Body of pancreas (tissue), 4 donors: ENCODE measurements at regions not wholly inside any gene's neighbourhood (a gene's known extent, or its start where the extent isn't known, plus 50 kb on each side); places are given as distances from the start of the nearest gene placed in this dataset.

Experiments
- CTCF ChIP-seq, 7 experiments: fragments of 450-650 bp in 4 of 7; fragments of 200-600 bp in 3 of 7; sonication (generic) in 3 of 7; IDR thresholded peaks; one replicate each; pipeline ENCODE4 v1.5.1; 2016 to 2019; ENCODE audit warnings: antibody characterized with exemption in 7 of 7
- POLR2A ChIP-seq, 3 donors: fragments of 450-650 bp; IDR thresholded peaks; one replicate each; pipeline ENCODE4 v1.6.1; 2016; ENCODE audit warnings: antibody characterized with exemption in 3 of 3, mild to moderate bottlenecking in 2 of 3

- TF ChIP-seq POLR2A (IDR thresholded peaks at IDR 0.05) (no peak), CTCF (IDR thresholded peaks at IDR 0.05) (no peak)
These were observed 62.9 kb upstream of the XCR1 start for GRCh38 chr3:46090161-46090591.
